Body of pancreas (tissue), 4 donors: ENCODE measurements at regions not wholly inside any gene's neighbourhood (a gene's known extent, or its start where the extent isn't known, plus 50 kb on each side); places are given as distances from the start of the nearest gene placed in this dataset.

ENCODE experiments used
- POLR2A ChIP-seq, 3 donors: fragments of 450-650 bp; IDR thresholded peaks; one replicate each; pipeline ENCODE4 v1.6.1; 2016; ENCODE audit warnings: antibody characterized with exemption in 3 of 3, mild to moderate bottlenecking in 2 of 3
- TF ChIP-seq, protein P1 (sequence below), 7 experiments: fragments of 450-650 bp in 4 of 7; fragments of 200-600 bp in 3 of 7; sonication (generic) in 3 of 7; IDR thresholded peaks; one replicate each; pipeline ENCODE4 v1.5.1; 2016 to 2019; ENCODE audit warnings: antibody characterized with exemption in 7 of 7

DNA sequence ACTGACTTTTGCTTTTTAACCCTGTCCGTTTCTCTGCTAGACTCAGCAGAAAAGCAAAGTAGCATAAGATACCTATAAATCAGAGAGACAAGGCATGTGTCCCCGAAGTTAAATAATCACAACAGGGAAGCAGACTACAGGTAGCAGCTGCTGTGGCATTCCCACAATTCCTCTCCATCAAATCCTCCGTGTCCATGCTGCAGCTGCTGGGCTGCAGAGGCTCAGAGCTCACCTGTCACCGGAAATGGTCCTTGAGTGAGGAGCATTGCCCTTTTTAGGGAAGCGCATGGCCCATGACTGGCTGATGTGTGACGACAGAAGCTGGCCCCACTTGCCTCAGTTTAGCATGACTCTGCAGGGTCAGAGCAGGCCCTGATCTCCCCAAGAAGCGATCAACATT, 125.0 kb downstream of the MSX2 start:
- TF ChIP-seq, protein P1, sequence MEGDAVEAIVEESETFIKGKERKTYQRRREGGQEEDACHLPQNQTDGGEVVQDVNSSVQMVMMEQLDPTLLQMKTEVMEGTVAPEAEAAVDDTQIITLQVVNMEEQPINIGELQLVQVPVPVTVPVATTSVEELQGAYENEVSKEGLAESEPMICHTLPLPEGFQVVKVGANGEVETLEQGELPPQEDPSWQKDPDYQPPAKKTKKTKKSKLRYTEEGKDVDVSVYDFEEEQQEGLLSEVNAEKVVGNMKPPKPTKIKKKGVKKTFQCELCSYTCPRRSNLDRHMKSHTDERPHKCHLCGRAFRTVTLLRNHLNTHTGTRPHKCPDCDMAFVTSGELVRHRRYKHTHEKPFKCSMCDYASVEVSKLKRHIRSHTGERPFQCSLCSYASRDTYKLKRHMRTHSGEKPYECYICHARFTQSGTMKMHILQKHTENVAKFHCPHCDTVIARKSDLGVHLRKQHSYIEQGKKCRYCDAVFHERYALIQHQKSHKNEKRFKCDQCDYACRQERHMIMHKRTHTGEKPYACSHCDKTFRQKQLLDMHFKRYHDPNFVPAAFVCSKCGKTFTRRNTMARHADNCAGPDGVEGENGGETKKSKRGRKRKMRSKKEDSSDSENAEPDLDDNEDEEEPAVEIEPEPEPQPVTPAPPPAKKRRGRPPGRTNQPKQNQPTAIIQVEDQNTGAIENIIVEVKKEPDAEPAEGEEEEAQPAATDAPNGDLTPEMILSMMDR (IDR thresholded peaks at IDR 0.05): no peak
- no peak for TF ChIP-seq POLR2A (IDR thresholded peaks at IDR 0.05)
